Prostate gland (tissue), 2 donors: ENCODE measurements at regions not wholly inside any gene's neighbourhood (a gene's known extent, or its start where the extent isn't known, plus 50 kb on each side); places are given as distances from the start of the nearest gene placed in this dataset.

Experiments
- DNase-seq: peaks from one replicate; pipeline ENCODE4 v3.0.0-alpha.2; 2019; ENCODE audit warnings: low spot score
- H3K27ac ChIP-seq, 2 donors: fragments of 200-600 bp; sonication (generic); 2 replicates each; pipeline ENCODE4 v1.5.1; 2017 to 2019
- H3K27me3 ChIP-seq: fragments of 200-600 bp; sonication (generic); replicated peaks from 2 replicates; pipeline ENCODE4 v1.5.1; 2019; ENCODE audit not compliant: insufficient read depth
- H3K36me3 ChIP-seq, 2 donors: fragments of 200-600 bp; sonication (generic); 1 replicate in 1 of 2; 2 replicates in 1 of 2; pipeline versions ENCODE4 v1.5.1 to v1.8.1; 2017 to 2019
- H3K4me1 ChIP-seq: fragments of 200-600 bp; sonication (generic); replicated peaks from 2 replicates; pipeline ENCODE4 v1.5.1; 2019
- H3K4me3 ChIP-seq, 2 donors: fragments of 200-600 bp; sonication (generic); 2 replicates each; pipeline ENCODE4 v1.5.1; 2017 to 2019
- H3K9me3 ChIP-seq: fragments of 200-600 bp; sonication (generic); 2 replicates; pipeline ENCODE4 v1.5.1; 2017
- POLR2A ChIP-seq: fragments of 450-650 bp; IDR thresholded peaks from one replicate; pipeline ENCODE4 v1.6.1; 2016; ENCODE audit warnings: antibody characterized with exemption, mild to moderate bottlenecking
- POLR2AphosphoS5 ChIP-seq: sonication (generic); formaldehyde crosslinking; IDR thresholded peaks from one replicate; pipeline ENCODE4 v1.6.1; 2017; ENCODE audit warnings: antibody characterized with exemption
- WGBS: methylation state at CpG from one replicate; pipeline ENCODE4 v1.1.5; 2018; 5-methylcytosine and 5-hydroxymethylcytosine counted together
- intact Hi-C: fragments of 100-400 bp; cut with DNase I; formaldehyde crosslinking; loops from one replicate; pipeline ENCODE4 v1.14.2; 2022
- TF ChIP-seq, protein P1 (sequence below), 4 experiments: fragments of 200-600 bp in 2 of 4; fragments of 450-650 bp in 2 of 4; sonication (generic) in 2 of 4; IDR thresholded peaks; 1 replicate in 3 of 4; 2 replicates in 1 of 4; pipeline ENCODE4 v1.5.1; 2016 to 2019; ENCODE audit warnings: antibody characterized with exemption in 4 of 4, mild to moderate bottlenecking in 2 of 4, moderate library complexity in 2 of 4

DNA sequence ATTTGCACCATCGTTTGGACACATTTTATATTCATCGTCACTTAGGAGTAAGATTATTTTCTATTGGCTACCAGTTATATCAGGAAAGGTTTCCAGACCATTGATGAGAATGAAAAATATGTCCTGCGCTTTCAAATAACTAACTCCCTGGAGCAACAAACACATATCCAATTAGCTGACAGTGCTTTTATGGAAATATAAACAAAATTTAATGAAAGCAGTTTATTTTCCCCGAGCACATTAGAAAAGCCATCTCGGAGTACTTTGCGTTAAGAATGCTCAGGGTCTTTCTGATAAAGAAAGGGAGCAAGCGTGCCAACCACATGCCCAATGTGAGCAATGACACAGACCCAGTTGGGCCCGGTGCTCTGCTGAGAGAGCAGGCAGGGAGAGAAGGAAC lies 85.1 kb upstream of the ZPBP start:
- Histone ChIP-seq H3K9me3 (no peaks in the 10 kb centered on the region), H3K4me1 (no peaks in the 10 kb centered on the region), H3K36me3 (no peaks in the 10 kb centered on the region), H3K27me3 (no peaks in the 10 kb centered on the region), H3K4me3 (no peak overlapping the region), H3K27ac (no peak overlapping the region)
- WGBS: 82% methylated on average over 8 of the region's 8 CpGs
- intact Hi-C loops: no loop called here
- no peak for DNase-seq
- TF ChIP-seq, protein P1, sequence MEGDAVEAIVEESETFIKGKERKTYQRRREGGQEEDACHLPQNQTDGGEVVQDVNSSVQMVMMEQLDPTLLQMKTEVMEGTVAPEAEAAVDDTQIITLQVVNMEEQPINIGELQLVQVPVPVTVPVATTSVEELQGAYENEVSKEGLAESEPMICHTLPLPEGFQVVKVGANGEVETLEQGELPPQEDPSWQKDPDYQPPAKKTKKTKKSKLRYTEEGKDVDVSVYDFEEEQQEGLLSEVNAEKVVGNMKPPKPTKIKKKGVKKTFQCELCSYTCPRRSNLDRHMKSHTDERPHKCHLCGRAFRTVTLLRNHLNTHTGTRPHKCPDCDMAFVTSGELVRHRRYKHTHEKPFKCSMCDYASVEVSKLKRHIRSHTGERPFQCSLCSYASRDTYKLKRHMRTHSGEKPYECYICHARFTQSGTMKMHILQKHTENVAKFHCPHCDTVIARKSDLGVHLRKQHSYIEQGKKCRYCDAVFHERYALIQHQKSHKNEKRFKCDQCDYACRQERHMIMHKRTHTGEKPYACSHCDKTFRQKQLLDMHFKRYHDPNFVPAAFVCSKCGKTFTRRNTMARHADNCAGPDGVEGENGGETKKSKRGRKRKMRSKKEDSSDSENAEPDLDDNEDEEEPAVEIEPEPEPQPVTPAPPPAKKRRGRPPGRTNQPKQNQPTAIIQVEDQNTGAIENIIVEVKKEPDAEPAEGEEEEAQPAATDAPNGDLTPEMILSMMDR (IDR thresholded peaks at IDR 0.05): no peak
- no peak for TF ChIP-seq POLR2AphosphoS5
- TF ChIP-seq POLR2A: no peak

DNA sequence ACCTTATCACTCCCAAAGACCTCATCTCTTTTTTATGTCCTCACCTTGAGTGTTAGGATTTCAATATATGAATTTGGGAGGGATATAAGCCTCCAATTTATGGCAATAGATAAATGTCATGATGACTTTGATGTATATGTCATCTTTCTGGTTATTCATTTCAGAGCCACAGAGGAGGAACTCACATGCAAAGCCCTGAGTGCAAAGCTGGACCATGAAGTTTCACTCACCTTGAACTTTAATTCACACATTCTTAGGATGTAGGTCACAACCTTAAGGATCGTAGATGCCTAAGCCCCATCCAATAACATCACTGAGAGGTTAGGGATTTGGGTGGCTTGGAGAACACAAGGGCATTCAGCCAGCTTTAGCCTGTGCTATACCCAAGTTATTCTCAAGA lies 81.9 kb upstream of the ZPBP start:
- TF ChIP-seq POLR2A (no peak), POLR2AphosphoS5 (no peak)
- TF ChIP-seq, protein P1 (IDR thresholded peaks at IDR 0.05): no peak
- intact Hi-C loops: no loop called here

DNA sequence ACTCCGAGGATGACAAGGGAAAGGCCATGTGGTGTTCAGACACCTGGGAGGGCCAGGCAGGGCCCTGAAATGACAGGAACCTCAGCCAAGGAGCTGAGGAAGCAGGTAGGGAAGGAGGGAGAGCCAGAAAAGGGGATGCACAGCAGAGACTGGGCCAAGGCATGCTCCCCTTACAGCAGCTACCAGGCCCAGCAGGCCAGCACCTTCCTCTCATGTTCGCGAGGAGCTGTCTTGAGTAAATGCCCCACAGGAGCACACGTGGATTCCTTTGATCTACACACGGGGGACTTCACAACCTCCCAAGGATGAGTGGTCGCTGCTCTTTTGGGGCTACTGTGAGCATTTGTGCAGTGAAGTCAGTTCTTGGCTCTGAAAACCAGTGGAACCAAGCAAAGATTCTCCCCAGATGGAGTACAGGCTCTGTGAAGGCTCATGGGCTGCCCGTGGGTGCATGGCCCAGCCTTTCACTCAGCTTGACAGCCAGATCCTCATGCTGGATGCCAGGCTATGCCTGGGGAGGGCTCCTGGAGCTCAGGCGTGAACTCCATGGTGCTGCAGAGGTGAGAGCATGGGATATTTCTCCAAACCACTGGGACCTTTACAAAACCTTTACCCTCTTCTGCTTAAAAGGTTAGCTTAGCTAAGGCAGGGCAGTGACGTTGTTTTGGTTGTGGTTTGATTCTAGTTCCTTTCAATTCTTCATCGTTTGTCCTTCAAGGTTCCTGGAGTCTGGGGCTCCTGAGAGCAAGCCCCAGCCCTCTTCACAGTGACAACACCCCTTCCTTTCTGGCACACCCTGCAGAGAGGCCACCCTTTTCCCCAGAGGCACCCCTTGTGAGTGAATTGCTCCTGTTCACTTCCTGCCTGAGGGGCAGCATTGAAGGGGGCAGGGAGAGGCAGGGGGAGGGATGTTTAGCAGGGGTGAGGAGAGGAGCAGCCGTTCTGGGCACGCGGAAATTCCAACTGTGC lies 74.2 kb upstream of the ZPBP start:
- WGBS: 68% methylated on average over 13 of the region's 13 CpGs
- no peaks in the 10 kb centered on the region for H3K36me3 ChIP-seq
- no peak overlapping the region for H3K27ac ChIP-seq
- no peaks in the 10 kb centered on the region for H3K9me3 ChIP-seq
- no peaks in the 10 kb centered on the region for H3K27me3 ChIP-seq
- no peak overlapping the region for H3K4me3 ChIP-seq
- H3K4me1 ChIP-seq: no peaks in the 10 kb centered on the region
- TF ChIP-seq POLR2A (no peak), POLR2AphosphoS5 (no peak)
- TF ChIP-seq, protein P1 (IDR thresholded peaks at IDR 0.05): no peak
- no peak for DNase-seq
- intact Hi-C loops: no loop called here

More for the DNA sequence above, 81.9 kb upstream of the ZPBP start:
- WGBS: 93% methylated on average over 1 of the region's 1 CpG
- Histone ChIP-seq H3K9me3 (no peaks in the 10 kb centered on the region), H3K36me3 (no peaks in the 10 kb centered on the region), H3K4me1 (no peaks in the 10 kb centered on the region), H3K27me3 (no peaks in the 10 kb centered on the region), H3K4me3 (no peak overlapping the region), H3K27ac (no peak overlapping the region)
- no peak for DNase-seq

DNA sequence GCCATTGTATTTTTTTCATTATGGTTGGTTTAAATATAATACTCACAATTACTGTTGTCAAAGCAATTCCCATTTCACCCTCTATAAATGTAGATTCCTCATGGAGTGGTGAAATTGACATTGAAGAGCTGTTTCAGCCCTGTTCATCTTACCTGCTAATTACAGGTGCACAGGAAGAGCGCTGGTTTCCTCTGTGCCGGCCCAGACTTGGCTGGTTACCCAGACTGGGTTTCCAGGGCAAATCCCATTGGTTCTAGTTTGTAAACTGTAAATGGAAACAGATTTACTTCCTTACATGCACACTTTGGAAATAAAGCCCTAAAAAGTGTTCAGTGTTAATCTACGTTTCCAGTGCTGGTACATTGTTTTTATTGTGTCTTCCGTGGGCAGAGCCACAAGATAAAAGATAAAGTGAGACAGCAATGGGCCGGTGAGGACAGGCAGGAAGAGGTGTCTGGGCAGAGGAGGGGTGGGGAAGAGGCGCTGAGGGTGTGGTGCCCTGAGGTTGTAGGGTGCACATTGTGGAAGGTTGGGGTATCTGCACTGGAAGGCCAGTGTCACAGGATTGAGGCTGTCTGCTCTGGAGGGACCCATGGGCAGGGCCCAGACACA lies 71.6 kb upstream of the ZPBP start:
- WGBS: 61% methylated on average over 6 of the region's 6 CpGs
- no peak for DNase-seq
- H3K36me3 ChIP-seq: no peaks in the 10 kb centered on the region
- intact Hi-C loops: no loop called here
- H3K27ac ChIP-seq: no peak overlapping the region
- H3K4me3 ChIP-seq: no peak overlapping the region
- no peaks in the 10 kb centered on the region for H3K4me1 ChIP-seq
- H3K27me3 ChIP-seq: no peaks in the 10 kb centered on the region
- H3K9me3 ChIP-seq: no peaks in the 10 kb centered on the region
- TF ChIP-seq, protein P1 (IDR thresholded peaks at IDR 0.05): no peak
- TF ChIP-seq POLR2A: no peak
- TF ChIP-seq POLR2AphosphoS5: no peak
